B cell (primary cell): ENCODE measurements at regions not wholly inside any gene's neighbourhood (a gene's known extent, or its start where the extent isn't known, plus 50 kb on each side); places are given as distances from the start of the nearest gene placed in this dataset.

Source experiments
- ATAC-seq: fragments of 200-7000 bp; cut with Tn5 transposase; one replicate; pipeline ENCODE4 v1.10.0; 2021; ENCODE audit warnings: low read depth, mild to moderate bottlenecking, moderate number of reproducible peaks, moderate library complexity
- CTCF ChIA-PET: fragments of 350-600 bp; sonication (Branson Sonifier 250); formaldehyde crosslinking; loops from one replicate; lab custom pipeline; 2021; ENCODE audit warnings: antibody characterized with exemption, inconsistent platforms; lab: Charles Lee
- POLR2A ChIA-PET: fragments of 350-600 bp; sonication (Branson Sonifier 250); formaldehyde crosslinking; loops from one replicate; lab custom pipeline; 2021; ENCODE audit warnings: antibody characterized with exemption; lab: Charles Lee
- DNase-seq: peaks from one replicate; pipeline ENCODE4 v3.0.0; 2013
- H2AFZ ChIP-seq: 2 replicates; pipeline ENCODE4 v1.6.1; 2012; ENCODE audit warnings: mild to moderate bottlenecking, low read depth, low read length; ENCODE audit not compliant: insufficient read depth, poor library complexity, severe bottlenecking
- H3K27ac ChIP-seq, 2 donors: 1 replicate in 1 of 2; 2 replicates in 1 of 2; pipeline ENCODE4 v1.5.1; 2012 to 2013; ENCODE audit warnings: low read length in 2 of 2, mild to moderate bottlenecking in 2 of 2, moderate library complexity in 1 of 2
- H3K27me3 ChIP-seq, 4 experiments: fragments of 200-600 bp in 1 of 4; sonication (generic) in 1 of 4; replicated peaks in 1 of 4; 1 replicate in 2 of 4; 2 replicates in 2 of 4; pipeline versions ENCODE4 v1.6.1 to v1.7.0; 2013 to 2016; ENCODE audit warnings: low read length in 3 of 4, mild to moderate bottlenecking in 2 of 4, mixed read lengths in 1 of 4, moderate library complexity in 1 of 4; ENCODE audit not compliant: insufficient read depth in 4 of 4, control insufficient read depth in 3 of 4; ENCODE audit errors: control extremely low read depth in 1 of 4
- H3K36me3 ChIP-seq, 2 experiments: replicated peaks in 1 of 2; 1 replicate in 1 of 2; 2 replicates in 1 of 2; pipeline versions ENCODE4 v1.6.1 to v1.7.1; 2013; ENCODE audit warnings: low read length in 1 of 2; ENCODE audit not compliant: insufficient read depth in 2 of 2, control insufficient read depth in 1 of 2; ENCODE audit errors: control extremely low read depth in 1 of 2, extremely low read depth in 1 of 2
- H3K4me1 ChIP-seq, 2 donors: fragments of 200-600 bp in 1 of 2; sonication (generic) in 1 of 2; 1 replicate in 1 of 2; 2 replicates in 1 of 2; pipeline versions ENCODE4 v1.5.1 to v1.6.1; 2013 to 2017; ENCODE audit warnings: low read length in 2 of 2; ENCODE audit not compliant: control insufficient read depth in 2 of 2, insufficient read depth in 2 of 2
- H3K4me2 ChIP-seq: replicated peaks from 2 replicates; pipeline ENCODE3; 2012; ENCODE audit warnings: mild to moderate bottlenecking, low read depth, low read length; ENCODE audit not compliant: poor library complexity, severe bottlenecking
- H3K4me3 ChIP-seq, 5 experiments: fragments of 200-600 bp in 1 of 5; sonication (generic) in 1 of 5; 1 replicate in 3 of 5; 2 replicates in 2 of 5; pipeline versions ENCODE4 v1.5.1 to v1.7.0; 2011 to 2016; ENCODE audit warnings: low read length in 4 of 5, mild to moderate bottlenecking in 4 of 5, low read depth in 2 of 5, control low read depth in 1 of 5, moderate library complexity in 1 of 5; ENCODE audit not compliant: insufficient read depth in 1 of 5; ENCODE audit errors: control extremely low read depth in 1 of 5, extremely low read depth in 1 of 5
- H3K79me2 ChIP-seq: fragments of 200-600 bp; sonication (generic); one replicate; pipeline ENCODE4 v1.6.0; 2016; ENCODE audit warnings: low read length; ENCODE audit not compliant: control insufficient read depth, insufficient read depth
- H3K9ac ChIP-seq: fragments of 200-600 bp; sonication (generic); 2 replicates; pipeline ENCODE4 v1.6.1; 2017; ENCODE audit warnings: mild to moderate bottlenecking, low read length, moderate library complexity
- H3K9me3 ChIP-seq, 3 donors: one replicate each; pipeline versions ENCODE4 v1.6.1 to v1.7.1; 2013; ENCODE audit warnings: low read length in 2 of 3; ENCODE audit not compliant: control insufficient read depth in 2 of 3, insufficient read depth in 1 of 3; ENCODE audit errors: control extremely low read depth in 1 of 3
- H4K20me1 ChIP-seq: 2 replicates; pipeline ENCODE4 v1.6.0; 2012; ENCODE audit warnings: mild to moderate bottlenecking, low read length; ENCODE audit not compliant: insufficient read depth, control insufficient read depth, poor library complexity, severe bottlenecking
- H3K27ac Mint-ChIP-seq: one replicate; pipeline ENCODE4 v1.8.0; 2021; ENCODE audit warnings: mixed read lengths
- H3K27me3 Mint-ChIP-seq: one replicate; pipeline ENCODE4 v1.8.0; 2021; ENCODE audit warnings: mixed read lengths
- H3K4me1 Mint-ChIP-seq: one replicate; pipeline ENCODE4 v1.8.0; 2021; ENCODE audit warnings: mixed read lengths
- H3K4me3 Mint-ChIP-seq: one replicate; pipeline ENCODE4 v1.8.0; 2021; ENCODE audit warnings: mixed read lengths
- H3K9me3 Mint-ChIP-seq: one replicate; pipeline ENCODE4 v1.8.0; 2022; ENCODE audit warnings: mixed read lengths; ENCODE audit not compliant: insufficient read depth
- CTCF ChIP-seq: fragments of 200-600 bp; IDR thresholded peaks from one replicate; pipeline ENCODE4 v1.8.0; 2022; ENCODE audit warnings: antibody characterized with exemption, mild to moderate bottlenecking
- EZH2 ChIP-seq: IDR thresholded peaks from 2 replicates; pipeline ENCODE4 v1.6.1; 2012; ENCODE audit warnings: borderline replicate concordance, low read depth, mild to moderate bottlenecking, moderate library complexity, low read length; ENCODE audit not compliant: insufficient read depth, poor library complexity, severe bottlenecking
- WGBS: methylation state at CpG from one replicate; pipeline ENCODE4 v1.1.5; 2013; ENCODE audit warnings: missing lambda C conversion rate; ENCODE audit not compliant: insufficient coverage; 5-methylcytosine and 5-hydroxymethylcytosine counted together
- intact Hi-C: fragments of 100-400 bp; cut with micrococcal nuclease; formaldehyde crosslinking; loops from one replicate; pipeline ENCODE4 v1.10.0; 2022

- no peaks in the 10 kb centered on the region for H3K27me3 Mint-ChIP-seq
- H3K9me3 ChIP-seq = peaks cover 0 to 4% (median 0%) of the 10 kb centered on the region in 3 donors
- H3K4me1 ChIP-seq = no peaks in the 10 kb centered on the region
- no peak overlapping the region for H3K4me3 ChIP-seq
- no peaks in the 10 kb centered on the region for H3K4me1 Mint-ChIP-seq
- DNase-seq (no peak), ATAC-seq (no peak)
- no peaks in the 10 kb centered on the region for H3K36me3 ChIP-seq
- peaks cover 5% of the 10 kb centered on the region for H3K9me3 Mint-ChIP-seq
- H3K27ac ChIP-seq = no peak overlapping the region
- no peak for TF ChIP-seq EZH2
- TF ChIP-seq CTCF = no peak
- H3K27ac Mint-ChIP-seq = no peak overlapping the region
- ChIA-PET CTCF (no interaction called here), POLR2A (no interaction called here)
- no peaks in the 10 kb centered on the region for H4K20me1 ChIP-seq
- H3K4me2 ChIP-seq = no peak overlapping the region
- H3K27me3 ChIP-seq = no peaks in the 10 kb centered on the region
- no peaks in the 10 kb centered on the region for H3K79me2 ChIP-seq
- intact Hi-C loops = no loop called here
- H3K9ac ChIP-seq = no peak overlapping the region
- WGBS = 73% methylated on average over 5 of the region's 6 CpGs
- H2AFZ ChIP-seq = no peak overlapping the region
- H3K4me3 Mint-ChIP-seq = no peak overlapping the region
Observed at GRCh38 chr21:20721151-20721550, 277.1 kb upstream of the NCAM2 start.

- peaks cover 9% of the 10 kb centered on the region for H3K9me3 Mint-ChIP-seq
- Histone ChIP-seq H3K4me2 (no peak overlapping the region), H3K4me3 (no peak overlapping the region), H3K9ac (no peak overlapping the region), H3K27me3 (no peaks in the 10 kb centered on the region), H2AFZ (no peak overlapping the region), H3K4me1 (no peaks in the 10 kb centered on the region), H4K20me1 (no peaks in the 10 kb centered on the region), H3K27ac (no peak overlapping the region), H3K36me3 (no peaks in the 10 kb centered on the region), H3K79me2 (no peaks in the 10 kb centered on the region), H3K9me3 (no peaks in the 10 kb centered on the region)
- ATAC-seq = no peak
- no peak overlapping the region for H3K27ac Mint-ChIP-seq
- WGBS = 92% methylated on average over 5 of the region's 6 CpGs
- DNase-seq = no peak
- H3K4me3 Mint-ChIP-seq = no peak overlapping the region
- no peak for TF ChIP-seq CTCF
- TF ChIP-seq EZH2 = no peak
- CTCF ChIA-PET = no interaction called here
- H3K27me3 Mint-ChIP-seq = no peaks in the 10 kb centered on the region
- POLR2A ChIA-PET = no interaction called here
- no peaks in the 10 kb centered on the region for H3K4me1 Mint-ChIP-seq
- intact Hi-C loops = no loop called here
Observed at GRCh38 chr21:20728691-20729090, 269.5 kb upstream of the NCAM2 start.
